ENCODE measurements at regions not wholly inside any gene's neighbourhood (a gene's known extent, or its start where the extent isn't known, plus 50 kb on each side); places are given as distances from the start of the nearest gene placed in this dataset.

DNA sequence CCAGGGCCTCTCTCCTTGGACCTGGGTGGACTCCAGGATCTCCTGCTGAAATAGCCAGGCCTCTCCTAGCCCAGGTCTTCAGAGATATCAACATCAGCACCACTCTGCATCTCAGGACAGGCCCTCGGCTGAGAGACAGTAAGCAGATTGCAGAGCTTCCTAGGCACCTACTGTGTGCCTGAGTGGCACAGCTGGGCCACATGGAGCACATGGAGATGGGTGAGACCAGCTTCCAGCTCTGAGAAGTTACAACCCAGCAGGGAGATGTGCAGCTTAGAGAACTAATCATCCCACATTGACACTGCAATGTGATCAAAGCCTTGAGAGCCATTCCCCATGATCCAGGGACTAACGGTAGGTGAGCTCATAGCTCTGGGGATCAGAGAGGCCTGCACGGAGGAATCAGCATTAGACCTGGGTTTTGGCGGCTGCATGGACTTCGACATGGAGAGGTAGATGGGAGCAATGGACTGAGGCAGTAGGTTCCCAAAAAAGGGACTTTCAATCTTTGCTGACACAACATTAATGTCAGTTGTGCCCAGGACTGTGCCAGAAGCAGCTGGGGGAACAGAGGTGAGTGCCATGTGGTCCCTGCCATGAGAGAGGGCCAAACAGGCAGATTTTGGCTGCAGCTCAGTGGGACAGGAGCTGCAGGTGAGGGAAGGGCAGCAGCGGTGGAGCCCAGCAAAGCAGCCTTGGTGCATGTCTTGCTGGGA is 76.0 kb upstream of the LEP start:
- H3K27me3 ChIP-seq: peaks cover 19% of the 10 kb centered on the region
- no peaks in the 10 kb centered on the region for H3K9me3 ChIP-seq
- no peak overlapping the region for H3K4me3 ChIP-seq
- H3K36me3 ChIP-seq: no peaks in the 10 kb centered on the region
- no peak for DNase-seq

DNA sequence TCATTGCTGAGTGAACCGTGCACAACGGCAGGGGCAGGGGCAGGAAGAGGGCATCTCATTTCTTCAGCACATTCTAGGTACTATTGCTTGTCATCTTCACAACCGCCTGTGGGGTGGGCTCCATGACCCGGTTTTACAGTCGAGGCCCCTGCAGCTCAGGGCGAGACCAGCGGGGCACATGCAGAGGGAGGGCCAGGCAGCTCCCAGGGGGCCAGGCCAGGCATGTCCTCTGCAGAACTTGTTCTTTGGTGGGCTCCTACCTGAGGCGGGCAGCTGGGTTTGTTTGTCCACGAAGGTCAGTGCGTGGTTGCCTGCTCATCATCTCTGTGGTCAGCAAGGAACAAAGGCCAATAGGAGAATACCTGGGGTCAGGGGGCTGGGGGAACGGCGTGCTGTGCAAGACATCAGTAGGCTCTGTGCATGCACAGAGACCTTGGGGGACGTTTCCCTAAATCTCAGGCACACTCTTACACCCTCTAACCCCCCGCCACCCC is 75.1 kb upstream of the LEP start:
- H3K4me3 ChIP-seq: no peak overlapping the region
- DNase-seq: no peak
- no peaks in the 10 kb centered on the region for H3K36me3 ChIP-seq
- H3K27me3 ChIP-seq: peaks cover 19% of the 10 kb centered on the region
- no peaks in the 10 kb centered on the region for H3K9me3 ChIP-seq

DNA sequence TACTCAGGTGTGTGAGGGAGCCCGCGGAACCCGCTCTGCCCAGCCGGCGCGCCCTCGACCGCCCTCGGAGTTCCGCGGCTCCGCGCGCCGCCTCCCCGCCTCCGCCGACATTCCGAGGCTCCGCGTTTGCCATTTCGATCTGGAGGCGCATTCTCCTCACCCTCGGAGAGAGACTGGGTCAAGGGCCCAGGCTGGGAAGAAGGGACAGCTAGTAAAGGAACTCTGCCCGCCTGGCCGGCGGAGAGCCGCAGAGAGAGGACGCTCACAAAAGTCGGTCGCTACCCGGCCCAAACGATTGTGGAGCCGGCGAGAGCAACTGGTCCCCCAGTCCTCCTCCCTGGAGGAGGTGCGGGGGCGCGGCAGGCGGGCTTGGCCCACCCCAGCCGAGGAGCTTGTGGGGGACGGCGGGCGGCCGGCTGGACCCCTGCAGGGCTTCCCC is 74.5 kb upstream of the LEP start:
- Histone ChIP-seq H3K9me3 (no peaks in the 10 kb centered on the region), H3K4me3 (peak overlapping the region; percentile 11; the same call in 1 of the 2 replicates), H3K36me3 (no peaks in the 10 kb centered on the region), H3K27me3 (peaks cover 19% of the 10 kb centered on the region)
- DNase-seq: no peak

DNA sequence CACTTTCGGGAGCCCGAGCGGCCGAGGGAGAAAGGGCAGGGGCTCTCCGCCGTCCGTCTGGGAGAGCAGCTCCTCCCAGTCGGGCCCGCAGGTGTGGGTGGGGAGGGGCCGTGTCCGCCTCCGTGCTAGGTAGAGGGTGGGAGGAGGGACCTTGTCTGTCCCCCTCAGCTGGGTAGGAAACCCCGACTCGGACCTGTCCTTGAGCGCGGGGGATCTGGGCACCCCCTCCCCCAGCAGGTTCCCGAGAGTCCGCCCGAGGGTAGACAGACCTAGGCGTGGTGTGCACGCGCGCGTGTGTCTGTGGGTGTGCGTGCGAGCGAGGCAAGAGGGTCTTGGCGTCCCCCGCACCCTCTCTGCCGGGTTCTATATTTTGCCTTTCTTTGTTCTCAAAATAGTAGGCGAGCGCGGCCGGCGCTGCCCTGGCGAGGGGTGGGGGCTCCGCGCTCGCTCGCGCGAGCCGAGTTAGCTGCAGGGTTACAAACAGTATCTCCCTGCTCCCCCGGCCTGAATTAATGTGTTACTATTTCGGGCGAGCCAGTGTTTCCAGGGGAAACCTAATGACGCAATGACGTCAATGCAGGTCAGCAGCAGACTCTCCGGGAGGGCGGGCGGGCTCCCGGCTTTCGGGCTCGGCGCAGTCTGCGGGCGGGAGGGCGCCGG is 73.9 kb upstream of the LEP start:
- Histone ChIP-seq H3K9me3 (no peaks in the 10 kb centered on the region), H3K4me3 (peak overlapping the region; percentile 11; the same call in 1 of the 2 replicates), H3K36me3 (no peaks in the 10 kb centered on the region), H3K27me3 (peaks cover 19% of the 10 kb centered on the region)
- peak; percentile 29 for DNase-seq

DNA sequence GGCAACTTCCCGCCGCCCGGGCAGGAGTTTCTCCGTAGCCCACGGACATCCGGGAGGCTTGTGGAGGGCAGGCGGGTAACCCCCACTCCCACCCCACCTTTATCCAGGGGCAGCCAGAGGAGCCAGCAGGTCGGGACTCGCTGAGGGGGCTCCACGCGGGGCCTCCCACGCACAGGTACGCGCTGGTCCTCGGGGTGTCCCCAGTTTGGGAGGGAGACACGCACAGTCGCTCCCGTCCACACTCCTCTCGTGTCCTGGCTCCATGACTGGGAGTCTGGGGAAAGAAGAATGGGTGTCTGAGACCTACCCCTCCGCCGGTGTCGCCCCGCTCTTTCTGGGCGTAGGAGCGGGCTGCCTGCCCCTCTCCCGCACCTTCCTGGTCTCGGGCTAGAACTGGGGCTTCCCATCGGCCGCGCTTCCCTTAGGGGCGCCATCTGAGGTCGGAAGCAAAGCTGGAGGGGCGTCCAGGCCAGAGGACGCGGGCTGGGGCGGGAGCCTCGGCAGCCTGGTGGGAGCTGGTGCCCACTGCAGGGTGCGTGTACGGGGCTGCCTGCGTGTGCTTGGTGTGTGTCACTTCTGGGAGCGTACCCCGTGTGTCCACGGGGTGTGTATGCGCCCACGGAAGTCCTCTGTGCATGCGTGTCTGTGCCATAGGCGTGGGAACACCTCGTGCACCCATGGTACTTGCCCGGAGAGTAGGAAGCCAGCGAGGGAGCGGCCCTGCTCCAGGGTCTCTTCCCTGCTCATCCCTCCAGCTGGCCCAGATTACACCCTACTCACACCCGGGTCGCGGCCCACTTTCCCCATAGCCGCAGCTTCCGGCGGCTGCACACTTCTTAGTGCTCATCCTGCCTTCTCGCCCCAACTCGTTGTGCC is 73.0 kb upstream of the LEP start:
- no peaks in the 10 kb centered on the region for H3K36me3 ChIP-seq
- H3K27me3 ChIP-seq: peaks cover 19% of the 10 kb centered on the region
- DNase-seq: no peak
- H3K9me3 ChIP-seq: no peaks in the 10 kb centered on the region
- no peak overlapping the region for H3K4me3 ChIP-seq

DNA sequence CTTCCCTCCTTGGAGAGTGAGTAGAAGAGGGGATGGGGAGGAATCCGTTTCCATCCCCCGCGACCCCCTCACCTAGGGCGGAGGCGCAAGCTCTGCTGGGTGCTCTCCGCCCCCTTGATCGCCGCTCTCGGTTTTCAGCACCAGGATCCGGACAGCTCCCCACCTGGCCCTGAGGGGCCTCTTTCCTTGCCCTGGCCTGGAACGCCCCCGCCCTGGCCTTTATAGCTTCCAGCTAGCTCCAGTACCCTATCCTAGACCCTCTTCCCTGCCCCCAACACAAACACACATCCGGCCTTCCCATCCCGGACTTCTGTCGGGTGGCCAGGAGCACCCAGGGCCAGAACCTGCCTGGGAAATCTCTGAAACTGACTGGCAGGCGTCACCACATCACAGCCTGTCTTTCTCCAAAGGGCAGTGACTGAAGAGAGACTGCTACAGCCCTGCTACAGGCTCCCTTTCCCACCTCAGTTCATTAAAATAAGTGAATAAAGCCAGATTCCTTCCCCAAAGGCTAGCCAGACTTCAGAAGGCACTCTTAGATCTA is 72.3 kb upstream of the LEP start:
- H3K27me3 ChIP-seq: peaks cover 19% of the 10 kb centered on the region
- no peak overlapping the region for H3K4me3 ChIP-seq
- H3K9me3 ChIP-seq: no peaks in the 10 kb centered on the region
- no peak for DNase-seq
- no peaks in the 10 kb centered on the region for H3K36me3 ChIP-seq

DNA sequence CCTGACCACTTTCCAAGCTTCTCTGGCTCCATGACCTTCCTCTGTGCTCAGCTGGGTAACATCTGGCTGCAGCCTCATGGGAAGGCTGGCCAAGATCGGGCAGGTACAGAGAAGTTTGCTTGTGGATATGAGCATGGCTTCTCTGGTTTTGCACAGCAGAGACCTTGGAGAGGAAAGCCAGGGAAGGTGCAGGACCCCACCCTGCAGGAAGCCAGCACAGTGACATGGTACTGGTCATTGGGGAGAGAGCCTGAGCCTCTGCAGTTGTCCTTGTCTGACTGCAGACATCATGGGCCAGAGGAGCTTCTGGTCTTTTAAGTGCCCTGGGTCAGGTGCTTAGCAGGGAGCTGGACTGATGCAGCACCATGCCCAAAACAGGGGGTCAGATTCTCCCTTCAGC is 70.6 kb upstream of the LEP start:
- Histone ChIP-seq H3K36me3 (no peaks in the 10 kb centered on the region), H3K4me3 (no peak overlapping the region)
- no peak for DNase-seq

DNA sequence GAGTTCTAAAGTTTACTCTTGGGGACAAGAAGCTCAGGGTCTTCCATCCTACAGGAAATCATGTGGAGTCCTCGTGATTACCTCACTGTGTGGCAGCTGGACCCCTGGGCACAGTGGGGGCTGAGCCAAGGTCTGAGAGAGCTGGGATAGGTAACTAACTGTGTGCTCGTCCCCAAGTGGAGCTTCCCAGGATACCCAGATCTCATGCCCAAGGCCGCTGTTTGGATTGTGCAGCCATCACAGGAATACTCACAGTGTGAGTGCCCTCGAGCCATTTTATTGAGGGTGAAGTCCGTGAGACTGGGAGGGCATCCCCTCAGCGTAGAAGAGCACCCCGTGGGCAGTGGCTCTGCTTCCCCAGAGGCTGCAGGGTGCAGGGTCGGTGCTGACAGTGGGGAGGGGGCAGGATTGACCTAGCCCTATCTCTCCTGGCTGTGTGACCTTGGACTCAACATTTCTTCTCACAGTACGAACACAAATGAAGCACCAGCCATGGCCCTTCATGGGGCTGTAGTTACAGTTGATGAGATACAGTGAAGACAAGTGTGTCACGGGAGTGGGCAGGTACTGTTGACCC is 69.6 kb upstream of the LEP start:
- H3K4me3 ChIP-seq: no peak overlapping the region
- peaks cover 18% of the 10 kb centered on the region for H3K27me3 ChIP-seq
- H3K9me3 ChIP-seq: no peaks in the 10 kb centered on the region
- H3K36me3 ChIP-seq: no peaks in the 10 kb centered on the region
- no peak for DNase-seq

More for the DNA sequence above, 70.6 kb upstream of the LEP start:
- H3K9me3 ChIP-seq: no peaks in the 10 kb centered on the region
- peaks cover 19% of the 10 kb centered on the region for H3K27me3 ChIP-seq

DNA sequence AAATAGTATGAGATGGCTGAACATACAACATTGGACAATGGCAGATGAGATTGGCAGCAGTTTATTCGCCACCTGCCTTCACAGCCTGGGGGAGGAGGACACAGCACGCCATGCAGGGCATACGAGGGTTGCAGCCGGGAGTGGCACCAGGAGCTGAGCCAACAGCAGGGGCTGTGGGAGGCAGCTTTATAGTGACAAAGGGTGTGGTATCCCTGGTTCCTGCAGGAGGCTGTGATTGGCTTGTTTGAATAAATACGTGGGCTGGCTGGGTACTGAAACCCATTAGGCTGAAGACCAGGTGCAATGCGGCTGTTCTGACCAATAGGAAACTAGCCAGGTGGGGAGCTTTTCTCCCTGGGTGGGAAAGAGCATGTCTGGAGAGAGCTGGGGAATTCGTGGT is 68.9 kb upstream of the LEP start:
- Histone ChIP-seq H3K27me3 (peaks cover 11% of the 10 kb centered on the region), H3K9me3 (no peaks in the 10 kb centered on the region), H3K4me3 (no peak overlapping the region), H3K36me3 (no peaks in the 10 kb centered on the region)
- no peak for DNase-seq

DNA sequence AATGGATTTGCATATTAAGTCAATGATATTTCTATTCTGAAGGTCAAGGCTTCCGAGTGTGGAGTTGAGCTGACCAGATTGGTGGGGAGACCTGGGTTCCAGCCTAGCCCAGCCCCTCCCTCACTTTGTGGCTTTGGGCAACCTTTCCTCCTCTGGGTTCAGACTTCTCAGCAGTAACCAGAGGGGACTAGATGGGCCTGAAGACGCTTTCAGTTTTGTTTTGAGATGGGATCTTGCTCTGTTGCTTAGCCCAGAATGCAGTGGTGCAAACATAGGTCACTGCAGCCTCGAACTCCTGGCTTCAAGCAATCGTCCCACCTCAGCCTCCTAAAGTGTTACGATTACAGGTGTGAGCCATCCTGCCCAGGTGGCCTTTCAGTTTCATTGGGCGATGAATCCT is 68.1 kb upstream of the LEP start:
- Histone ChIP-seq H3K36me3 (no peaks in the 10 kb centered on the region), H3K9me3 (no peaks in the 10 kb centered on the region), H3K4me3 (no peak overlapping the region), H3K27me3 (peaks cover 5% of the 10 kb centered on the region; the same call in 1 of the 2 replicates)
- no peak for DNase-seq

DNA sequence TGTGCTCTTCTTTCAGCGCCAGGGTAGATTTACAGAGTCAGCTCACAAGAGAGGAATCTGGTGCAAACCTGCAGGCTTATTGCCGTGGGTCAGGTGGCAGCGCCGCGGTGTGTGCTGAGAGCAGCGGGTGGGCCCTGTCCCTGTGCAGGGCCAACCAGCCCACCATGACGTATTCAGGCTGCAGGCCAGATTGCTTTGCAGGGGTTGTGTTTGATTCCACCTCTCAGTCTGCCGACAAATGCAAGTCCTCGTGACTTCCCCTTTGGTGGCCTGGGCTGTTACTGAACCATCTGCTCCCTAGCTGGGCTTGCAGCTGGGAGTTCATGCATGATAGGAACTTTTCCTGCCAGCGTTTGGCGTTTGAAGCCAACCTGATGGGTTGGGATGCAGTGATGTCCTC is 66.7 kb upstream of the LEP start:
- DNase-seq: no peak
- Histone ChIP-seq H3K4me3 (no peak overlapping the region), H3K36me3 (no peaks in the 10 kb centered on the region), H3K9me3 (no peaks in the 10 kb centered on the region), H3K27me3 (no peaks in the 10 kb centered on the region)

DNA sequence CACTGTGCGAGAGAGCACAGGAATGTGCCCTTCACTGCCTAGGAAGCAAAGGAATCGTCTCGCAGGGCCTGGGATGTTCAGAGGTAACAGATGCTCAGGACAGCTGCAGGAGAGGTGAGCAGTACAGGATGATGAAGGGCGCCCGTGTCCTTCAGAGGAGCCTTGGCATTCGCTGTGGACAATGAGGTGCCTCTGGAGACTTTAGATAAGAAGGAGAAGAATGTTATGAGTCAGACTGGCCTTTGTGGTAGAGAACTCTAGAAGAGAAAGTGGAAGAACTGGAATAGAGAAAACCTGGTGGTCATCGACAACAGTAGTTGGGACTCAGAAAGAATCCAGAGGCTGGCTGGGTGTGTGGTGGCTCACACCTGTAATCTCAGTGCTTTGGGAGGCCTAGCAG is 64.4 kb upstream of the LEP start:
- DNase-seq: no peak
- Histone ChIP-seq H3K27me3 (no peaks in the 10 kb centered on the region), H3K36me3 (no peaks in the 10 kb centered on the region), H3K9me3 (no peaks in the 10 kb centered on the region), H3K4me3 (no peak overlapping the region)

DNA sequence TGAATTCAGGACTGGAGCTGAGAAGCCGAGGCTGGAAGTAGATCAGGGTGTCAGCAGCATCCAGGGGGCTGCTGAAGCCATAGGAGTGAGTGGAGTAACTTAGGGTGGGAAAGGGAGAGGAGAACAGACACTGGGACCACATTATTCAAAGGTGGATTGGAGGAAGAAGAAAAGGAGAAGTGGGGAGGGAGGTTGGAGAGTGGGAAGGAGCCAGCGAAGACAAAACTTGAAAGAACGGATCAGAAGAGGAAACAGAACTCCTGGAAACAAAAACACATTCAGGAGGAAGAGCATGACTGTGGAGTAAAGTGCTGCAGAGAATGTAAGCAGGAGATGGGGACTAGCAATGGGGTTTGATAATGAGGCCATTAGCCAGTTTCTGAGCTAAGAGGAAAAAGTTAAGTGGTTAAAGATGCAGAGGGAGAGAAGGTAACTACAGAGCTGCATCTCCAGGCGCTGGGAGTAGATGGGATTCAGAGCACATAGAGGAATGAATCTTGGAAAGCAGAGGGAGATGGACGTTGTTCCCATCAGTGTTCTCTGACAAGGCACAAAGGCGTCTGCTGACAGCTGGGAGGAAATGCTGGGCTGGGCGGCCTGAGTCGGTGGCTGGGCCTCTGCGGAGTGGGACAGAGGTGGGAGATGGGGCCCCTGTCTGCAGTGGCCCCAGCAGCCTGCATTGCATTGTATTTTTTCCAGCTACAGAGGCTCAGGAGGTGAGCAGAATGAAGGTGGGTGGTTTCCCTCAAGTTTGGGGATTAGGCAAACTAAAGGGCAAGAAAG is 63.1 kb upstream of the LEP start:
- H3K9me3 ChIP-seq: no peaks in the 10 kb centered on the region
- no peak overlapping the region for H3K4me3 ChIP-seq
- no peak for DNase-seq
- no peaks in the 10 kb centered on the region for H3K27me3 ChIP-seq
- H3K36me3 ChIP-seq: no peaks in the 10 kb centered on the region

DNA sequence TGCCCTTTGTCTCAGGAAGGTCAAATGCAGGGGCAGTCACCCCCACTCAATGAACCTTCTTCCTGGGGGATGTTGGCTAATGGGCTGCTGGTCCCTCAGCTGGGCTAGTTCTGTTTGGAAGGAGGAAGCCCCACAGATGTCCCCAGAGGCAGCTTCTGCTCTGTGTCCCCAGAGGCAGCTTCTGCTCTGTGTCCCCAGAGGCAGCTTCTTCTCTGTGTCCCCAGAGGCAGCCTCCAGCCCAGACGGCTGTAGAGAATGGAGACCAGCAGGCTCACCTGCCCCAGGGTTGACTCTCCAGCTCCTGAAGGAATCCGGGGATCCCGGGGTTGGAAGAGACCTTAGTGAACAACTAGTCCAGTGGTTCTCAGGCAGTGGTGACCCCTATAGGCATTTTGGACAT is 62.5 kb upstream of the LEP start:
- Histone ChIP-seq H3K36me3 (no peaks in the 10 kb centered on the region), H3K4me3 (no peak overlapping the region), H3K9me3 (no peaks in the 10 kb centered on the region), H3K27me3 (no peaks in the 10 kb centered on the region)
- DNase-seq: no peak

DNA sequence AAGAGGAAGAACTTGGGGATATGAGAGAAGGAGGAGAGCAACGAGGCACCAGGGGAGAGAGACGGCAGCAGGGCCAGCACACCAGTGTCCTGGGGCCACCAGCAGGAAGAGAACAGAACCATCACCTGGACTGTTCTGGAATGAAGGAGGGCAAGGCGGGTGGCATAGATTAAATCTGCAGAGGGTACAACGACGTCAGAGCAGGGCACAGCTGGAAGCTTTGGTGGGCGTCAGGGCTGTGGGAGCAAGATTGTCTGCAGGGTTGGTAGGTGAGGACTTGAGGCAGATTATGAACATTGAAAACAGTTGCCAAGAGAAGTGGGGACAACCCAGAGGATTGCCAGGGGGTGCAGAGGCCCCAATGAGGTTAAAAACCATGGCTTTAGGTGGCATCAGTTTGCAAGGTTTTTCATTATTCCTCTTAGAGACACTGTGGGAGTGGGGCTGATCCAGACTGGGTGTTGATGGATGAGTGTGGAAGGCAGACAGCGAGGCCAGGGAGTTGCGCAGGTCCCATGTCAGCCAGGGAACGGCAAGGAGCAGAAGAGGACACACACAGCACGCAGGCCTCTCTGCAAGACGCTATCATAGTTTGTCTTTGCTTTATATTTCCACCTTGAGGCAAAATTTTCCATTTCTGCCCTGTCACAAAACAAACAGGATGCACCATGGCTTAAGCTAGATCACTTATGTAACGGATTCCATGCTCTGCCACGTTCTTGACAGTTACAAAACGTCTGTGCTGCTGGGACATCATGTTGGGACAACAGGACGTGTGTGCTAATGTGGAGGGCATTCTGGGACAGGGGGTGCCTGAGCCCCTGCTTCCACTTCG is 52.5 kb upstream of the LEP start:
- H3K4me3 ChIP-seq: no peak overlapping the region
- peaks cover 3% of the 10 kb centered on the region; the same call in 1 of the 2 replicates for H3K27me3 ChIP-seq
- DNase-seq: no peak
- H3K36me3 ChIP-seq: no peaks in the 10 kb centered on the region
- peaks cover 5% of the 10 kb centered on the region; the same call in 1 of the 2 replicates for H3K9me3 ChIP-seq
